DND-41 (cell line): ENCODE measurements at regions not wholly inside any gene's neighbourhood (a gene's known extent, or its start where the extent isn't known, plus 50 kb on each side); places are given as distances from the start of the nearest gene placed in this dataset.

Experiments
- ATAC-seq: fragments of 200-7000 bp; cut with Tn5 transposase; 3 replicates; pipeline ENCODE4 v1.9.1; 2021; ENCODE audit warnings: low read depth; ENCODE audit not compliant: insufficient read depth
- DNase-seq: peaks from one replicate; pipeline ENCODE4 v3.0.0-alpha.2; 2020
- H2AFZ ChIP-seq: 2 replicates; pipeline ENCODE4 v1.6.0; 2012; ENCODE audit warnings: low read depth, low read length
- H3K27ac ChIP-seq: 2 replicates; pipeline ENCODE4 v1.5.1; 2012; ENCODE audit warnings: low read length, inconsistent platforms
- H3K27me3 ChIP-seq: fragments of 200-600 bp; sonication (generic); 2 replicates; pipeline ENCODE4 v1.6.0; 2012; ENCODE audit warnings: low read length, mild to moderate bottlenecking, inconsistent platforms; ENCODE audit not compliant: insufficient read depth, poor library complexity
- H3K36me3 ChIP-seq: 2 replicates; pipeline ENCODE4 v1.5.1; 2012; ENCODE audit warnings: low read length, inconsistent platforms; ENCODE audit not compliant: insufficient read depth
- H3K4me1 ChIP-seq: 2 replicates; pipeline ENCODE4 v1.5.1; 2012; ENCODE audit warnings: mild to moderate bottlenecking, low read length; ENCODE audit not compliant: insufficient read depth
- H3K4me2 ChIP-seq: 2 replicates; pipeline ENCODE4 v1.6.0; 2012; ENCODE audit warnings: mild to moderate bottlenecking, moderate library complexity, low read length, inconsistent platforms; ENCODE audit not compliant: insufficient read depth
- H3K4me3 ChIP-seq, 2 experiments: fragments of 200-600 bp in 1 of 2; shearing (Covaris generic) in 1 of 2; 2 replicates each; pipeline ENCODE4 v1.5.1; 2012 to 2016; ENCODE audit warnings: inconsistent platforms in 2 of 2, low read length in 2 of 2, mild to moderate bottlenecking in 2 of 2, low read depth in 1 of 2, moderate library complexity in 1 of 2
- H3K79me2 ChIP-seq: 2 replicates; pipeline ENCODE4 v1.6.0; 2012; ENCODE audit warnings: low read length, inconsistent platforms; ENCODE audit not compliant: insufficient read depth
- H3K9ac ChIP-seq: 2 replicates; pipeline ENCODE4 v1.6.0; 2012; ENCODE audit warnings: low read depth, mild to moderate bottlenecking, inconsistent platforms, low read length, moderate library complexity
- H3K9me3 ChIP-seq: 2 replicates; pipeline ENCODE4 v1.5.1; 2012; ENCODE audit warnings: low read length, moderate library complexity, mild to moderate bottlenecking, inconsistent platforms; ENCODE audit not compliant: insufficient read depth, severe bottlenecking
- H4K20me1 ChIP-seq: 2 replicates; pipeline ENCODE4 v1.6.0; 2012; ENCODE audit warnings: low read length; ENCODE audit not compliant: insufficient read depth
- CTCF ChIP-seq: IDR thresholded peaks from 2 replicates; pipeline ENCODE4 v1.5.1; 2012; ENCODE audit warnings: borderline replicate concordance, low read length, moderate library complexity, mild to moderate bottlenecking; ENCODE audit not compliant: poor library complexity, severe bottlenecking; ENCODE audit errors: extremely low read depth
- EZH2 ChIP-seq: IDR thresholded peaks from 3 replicates; pipeline ENCODE4 v1.6.1; 2012; ENCODE audit warnings: borderline replicate concordance, low read depth, mild to moderate bottlenecking, moderate library complexity, low read length, inconsistent platforms; ENCODE audit not compliant: severe bottlenecking

- Histone ChIP-seq H3K27ac (no peak overlapping the region), H3K79me2 (no peaks in the 10 kb centered on the region), H3K4me2 (no peak overlapping the region), H3K36me3 (no peaks in the 10 kb centered on the region), H3K4me1 (peaks cover 5% of the 10 kb centered on the region; the same call in 1 of the 2 replicates), H2AFZ (no peak overlapping the region), H3K27me3 (peaks cover 3% of the 10 kb centered on the region), H3K9ac (no peak overlapping the region), H3K9me3 (no peaks in the 10 kb centered on the region), H4K20me1 (no peaks in the 10 kb centered on the region), H3K4me3 (no peak overlapping the region)
- no peak; the same call in 2 of the 3 replicates for ATAC-seq
- DNase-seq, result no peak
- TF ChIP-seq EZH2 (no peak), CTCF (no peak)
These were observed 215.0 kb upstream of the SGK1 start for GRCh38 chr6:134532694-134533624.

- no peak overlapping the region for H3K4me3 ChIP-seq
- no peak overlapping the region for H3K9ac ChIP-seq
- no peaks in the 10 kb centered on the region for H3K9me3 ChIP-seq
- ATAC-seq, result no peak
- TF ChIP-seq CTCF (no peak), EZH2 (no peak)
- H3K27me3 ChIP-seq, result peaks cover 3% of the 10 kb centered on the region
- no peak overlapping the region for H3K4me2 ChIP-seq
- peaks cover 5% of the 10 kb centered on the region; the same call in 1 of the 2 replicates for H3K4me1 ChIP-seq
- H3K36me3 ChIP-seq, result no peaks in the 10 kb centered on the region
- H3K79me2 ChIP-seq, result no peaks in the 10 kb centered on the region
- H2AFZ ChIP-seq, result no peak overlapping the region
- no peaks in the 10 kb centered on the region for H4K20me1 ChIP-seq
- no peak overlapping the region for H3K27ac ChIP-seq
- no peak for DNase-seq
These were observed 213.7 kb upstream of the SGK1 start for GRCh38 chr6:134531611-134532010.

- DNase-seq (no peak), ATAC-seq (no peak)
- H3K9me3 ChIP-seq, result no peaks in the 10 kb centered on the region
- H2AFZ ChIP-seq, result no peak overlapping the region
- TF ChIP-seq CTCF, result no peak
- no peak for TF ChIP-seq EZH2
- peaks cover 3% of the 10 kb centered on the region for H3K27me3 ChIP-seq
- H3K79me2 ChIP-seq, result no peaks in the 10 kb centered on the region
- no peak overlapping the region for H3K9ac ChIP-seq
- H3K4me3 ChIP-seq, result no peak overlapping the region
- H3K4me1 ChIP-seq, result peaks cover 5% of the 10 kb centered on the region; the same call in 1 of the 2 replicates
- H3K4me2 ChIP-seq, result no peak overlapping the region
- H3K36me3 ChIP-seq, result no peaks in the 10 kb centered on the region
- no peak overlapping the region for H3K27ac ChIP-seq
- no peaks in the 10 kb centered on the region for H4K20me1 ChIP-seq
These were observed 213.3 kb upstream of the SGK1 start for GRCh38 chr6:134531188-134531551.
